ENCODE measurements at regions not wholly inside any gene's neighbourhood (a gene's known extent, or its start where the extent isn't known, plus 50 kb on each side); places are given as distances from the start of the nearest gene placed in this dataset.

- CTCF ChIA-PET, result no interaction called here
- DNase-seq (ENCODE audit: extremely low spot score), result no peak
- TF ChIP-seq, protein P1, sequence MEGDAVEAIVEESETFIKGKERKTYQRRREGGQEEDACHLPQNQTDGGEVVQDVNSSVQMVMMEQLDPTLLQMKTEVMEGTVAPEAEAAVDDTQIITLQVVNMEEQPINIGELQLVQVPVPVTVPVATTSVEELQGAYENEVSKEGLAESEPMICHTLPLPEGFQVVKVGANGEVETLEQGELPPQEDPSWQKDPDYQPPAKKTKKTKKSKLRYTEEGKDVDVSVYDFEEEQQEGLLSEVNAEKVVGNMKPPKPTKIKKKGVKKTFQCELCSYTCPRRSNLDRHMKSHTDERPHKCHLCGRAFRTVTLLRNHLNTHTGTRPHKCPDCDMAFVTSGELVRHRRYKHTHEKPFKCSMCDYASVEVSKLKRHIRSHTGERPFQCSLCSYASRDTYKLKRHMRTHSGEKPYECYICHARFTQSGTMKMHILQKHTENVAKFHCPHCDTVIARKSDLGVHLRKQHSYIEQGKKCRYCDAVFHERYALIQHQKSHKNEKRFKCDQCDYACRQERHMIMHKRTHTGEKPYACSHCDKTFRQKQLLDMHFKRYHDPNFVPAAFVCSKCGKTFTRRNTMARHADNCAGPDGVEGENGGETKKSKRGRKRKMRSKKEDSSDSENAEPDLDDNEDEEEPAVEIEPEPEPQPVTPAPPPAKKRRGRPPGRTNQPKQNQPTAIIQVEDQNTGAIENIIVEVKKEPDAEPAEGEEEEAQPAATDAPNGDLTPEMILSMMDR (IDR thresholded peaks at IDR 0.05; ENCODE audit: control extremely low read depth, extremely low read depth, low read depth, missing control alignments), result no peak
- POLR2A ChIA-PET, result no interaction called here
Observed at GRCh38 chr5:93327605-93328004, 253.4 kb downstream of the NR2F1-AS1 start.

DNA sequence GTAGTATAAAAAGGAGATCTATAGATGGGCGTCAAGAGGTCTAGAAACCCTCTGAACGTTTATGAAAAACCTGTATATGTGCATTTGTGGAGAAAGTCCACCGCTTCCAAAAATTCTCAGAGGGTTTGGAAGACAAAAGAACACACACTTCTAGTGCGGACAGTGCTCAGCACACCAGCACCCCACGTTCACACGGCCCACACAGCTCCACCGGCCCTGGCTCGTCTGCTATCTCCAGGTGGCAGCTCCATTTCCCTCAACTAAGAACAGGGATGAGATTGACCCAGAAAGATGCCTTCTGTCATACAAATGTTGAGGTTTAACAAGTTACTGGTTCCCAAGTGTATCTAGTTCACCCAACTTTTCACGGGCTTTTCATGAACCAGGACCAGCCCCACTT lies 255.1 kb downstream of the NR2F1-AS1 start:
- ChIA-PET POLR2A (no interaction called here), CTCF (no interaction called here)
- DNase-seq (ENCODE audit: extremely low spot score), result no peak
- TF ChIP-seq, protein P1 (IDR thresholded peaks at IDR 0.05; ENCODE audit: control extremely low read depth, extremely low read depth, low read depth, missing control alignments), result no peak

DNA sequence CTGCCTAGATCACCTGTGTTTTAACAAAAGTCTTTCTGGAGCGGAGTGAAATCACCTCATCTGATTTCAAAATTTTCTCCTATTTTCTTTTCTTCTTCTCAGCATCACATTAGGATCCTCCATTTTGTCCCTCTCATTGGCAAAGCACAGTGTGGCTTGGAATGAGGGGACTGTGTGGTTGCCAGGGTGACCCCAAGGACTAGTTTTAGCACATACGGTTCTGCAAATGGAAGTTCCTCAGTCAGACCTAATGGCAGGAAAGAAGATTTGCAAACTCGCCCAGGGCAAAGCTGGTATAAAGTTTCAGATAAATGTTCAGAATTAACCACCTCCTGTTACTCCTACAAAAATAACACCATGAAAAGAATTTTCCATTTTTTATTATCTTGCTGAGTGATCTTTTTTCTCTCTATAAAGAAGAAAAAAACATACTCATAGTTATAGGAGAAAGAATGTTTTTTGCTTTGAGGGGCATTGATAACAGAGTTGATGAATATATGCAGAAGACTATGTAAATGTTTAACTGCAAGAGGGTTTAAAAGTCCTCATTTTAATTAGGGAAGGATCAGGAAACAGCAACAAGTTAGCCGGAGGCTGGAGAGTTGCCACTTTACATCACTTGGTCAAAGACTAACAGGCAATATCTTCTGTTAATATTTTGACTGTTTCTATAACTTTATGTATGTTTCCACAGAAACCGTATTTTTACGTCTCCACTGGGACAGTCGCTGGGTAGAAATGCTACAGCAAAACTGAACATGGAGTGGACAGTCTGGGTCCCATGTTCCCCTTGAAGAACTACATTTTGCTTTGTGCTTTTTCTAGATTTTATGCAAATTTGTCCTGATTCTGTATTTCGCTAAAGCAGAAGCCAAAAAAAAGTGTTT lies 257.8 kb downstream of the NR2F1-AS1 start:
- TF ChIP-seq, protein P1 (IDR thresholded peaks at IDR 0.05; ENCODE audit: control extremely low read depth, extremely low read depth, low read depth, missing control alignments), result no peak
- no peak for DNase-seq (ENCODE audit: extremely low spot score)
- ChIA-PET CTCF (interaction anchor here (0.7 kb wide), 1 partner anchor 27 kb away, joined by 3 read pairs; no protein-coding TSS in a partner anchor), POLR2A (no interaction called here)

- no peak for DNase-seq (ENCODE audit: extremely low spot score)
- ChIA-PET CTCF (no interaction called here), POLR2A (no interaction called here)
- TF ChIP-seq, protein P1 (IDR thresholded peaks at IDR 0.05; ENCODE audit: control extremely low read depth, extremely low read depth, low read depth, missing control alignments), result no peak
Observed at GRCh38 chr5:93320920-93321445, 260.0 kb downstream of the NR2F1-AS1 start.

DNA sequence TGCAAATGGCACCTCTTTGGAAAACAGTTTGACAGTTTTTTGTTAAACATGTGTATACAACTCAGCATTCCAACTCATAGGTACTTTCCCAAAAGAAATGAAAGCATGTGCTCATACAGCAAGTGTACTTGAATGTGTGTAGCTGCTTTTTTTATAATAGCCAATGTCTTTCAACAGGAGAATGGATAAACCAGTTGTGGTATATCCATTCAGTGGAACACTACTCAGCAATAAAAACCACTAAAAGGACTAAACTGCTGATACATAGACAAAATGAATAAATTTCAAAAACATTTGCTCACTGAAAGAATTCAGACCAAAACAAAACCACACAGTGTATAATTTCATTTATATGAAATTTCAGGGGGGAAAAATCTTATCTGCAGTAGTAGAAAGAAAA lies 267.3 kb downstream of the NR2F1-AS1 start:
- TF ChIP-seq, protein P1 (IDR thresholded peaks at IDR 0.05; ENCODE audit: control extremely low read depth, extremely low read depth, low read depth, missing control alignments), result no peak

GRCh38 chr5:93311881-93312280 lies 269.1 kb downstream of the NR2F1-AS1 start:
- no peak for DNase-seq (ENCODE audit: extremely low spot score)
- TF ChIP-seq, protein P1 (IDR thresholded peaks at IDR 0.05; ENCODE audit: control extremely low read depth, extremely low read depth, low read depth, missing control alignments), result no peak
- CTCF ChIA-PET, result interaction anchor here (1.3 to 1.4 kb wide), 2 partner anchors 10 to 14 kb away, joined by 3 to 4 read pairs; no protein-coding TSS in a partner anchor
- POLR2A ChIA-PET, result no interaction called here

More for the DNA sequence above, 267.3 kb downstream of the NR2F1-AS1 start:
- ChIA-PET CTCF (no interaction called here), POLR2A (no interaction called here)
- DNase-seq (ENCODE audit: extremely low spot score), result no peak

Data from GM10248 (cell line).